HG03045 (cell line): ENCODE measurements at regions not wholly inside any gene's neighbourhood (a gene's known extent, or its start where the extent isn't known, plus 50 kb on each side); places are given as distances from the start of the nearest gene placed in this dataset.
"Not testable (repeated sequence)": the region's sequence is repeated elsewhere in the genome, so short reads cannot be mapped to it uniquely, and the experiment has no call there.

Source experiments
- ATAC-seq: cut with Tn5 transposase; IDR thresholded peaks from one replicate; pipeline ENCODE4 v1.9.1; 2021; ENCODE audit warnings: mild to moderate bottlenecking, moderate library complexity; ENCODE audit not compliant: unreplicated experiment

GRCh38 chr14:40762177-40762576 lies 844.5 kb upstream of the LRFN5 start:
- no peak for ATAC-seq

DNA sequence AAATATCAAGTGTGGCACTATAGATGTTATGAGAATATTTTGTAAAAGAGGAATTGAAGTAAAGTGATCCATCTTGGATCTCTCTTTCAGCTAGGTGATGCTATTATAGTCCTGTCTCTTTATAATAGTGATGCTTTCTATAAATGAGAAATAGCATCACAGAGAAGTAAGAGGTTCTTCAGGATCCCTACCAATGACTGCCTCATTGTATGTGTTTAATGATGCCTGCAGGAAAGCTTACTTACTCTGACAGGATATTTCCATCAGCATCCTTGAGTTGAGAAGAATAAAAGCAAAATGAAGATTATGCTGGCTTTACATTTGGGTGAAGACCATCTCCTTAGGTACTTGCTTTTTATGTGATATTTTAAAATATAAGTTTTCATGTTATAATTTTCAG lies 846.0 kb upstream of the LRFN5 start:
- ATAC-seq, result no peak

GRCh38 chr14:40758076-40758475 lies 848.6 kb upstream of the LRFN5 start:
- no peak for ATAC-seq

- no peak for ATAC-seq
These were observed 849.2 kb upstream of the LRFN5 start for GRCh38 chr14:40757376-40757950.

DNA sequence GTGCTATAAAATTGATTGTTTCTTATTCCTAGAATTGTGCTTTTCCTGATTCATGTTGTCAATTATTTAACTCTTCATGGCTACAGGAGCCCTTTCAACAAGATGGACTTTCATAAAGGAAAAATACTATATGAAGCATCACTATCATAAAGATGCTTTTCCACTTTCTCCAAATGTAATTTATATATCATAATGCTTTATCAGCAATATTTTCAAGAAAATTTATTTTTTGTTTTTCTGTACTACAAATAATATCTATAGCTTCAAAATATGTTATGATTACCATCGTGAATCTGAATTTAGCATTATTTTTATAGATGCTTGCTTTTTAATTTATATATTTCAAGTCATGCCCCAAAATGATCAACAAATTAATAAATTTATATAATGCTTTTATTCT lies 873.5 kb upstream of the LRFN5 start:
- no peak for ATAC-seq

- ATAC-seq, result no peak
These were observed 879.6 kb upstream of the LRFN5 start for GRCh38 chr14:40727107-40727506.

DNA sequence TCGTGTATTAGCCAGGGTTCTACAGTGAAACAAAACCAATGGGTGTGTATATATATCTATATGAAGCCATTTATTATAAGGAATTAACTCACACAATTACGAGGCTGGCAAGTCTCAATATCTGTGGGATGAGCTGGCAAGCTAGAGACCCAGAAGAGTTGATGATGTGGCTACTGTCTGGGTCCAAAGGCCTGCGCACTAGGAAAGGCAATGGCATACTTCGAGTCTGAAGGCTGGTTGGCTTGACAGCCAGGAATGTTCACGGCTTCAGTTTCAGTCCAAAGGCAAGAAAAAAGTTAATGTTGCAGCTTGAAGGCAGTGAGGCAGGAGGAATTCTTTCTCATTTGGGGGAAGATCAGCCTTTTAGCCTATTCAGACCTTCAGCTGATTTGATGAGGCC lies 893.3 kb upstream of the LRFN5 start:
- no peak for ATAC-seq

- no peak for ATAC-seq
These were observed 909.4 kb upstream of the LRFN5 start for GRCh38 chr14:40697231-40697630.

DNA sequence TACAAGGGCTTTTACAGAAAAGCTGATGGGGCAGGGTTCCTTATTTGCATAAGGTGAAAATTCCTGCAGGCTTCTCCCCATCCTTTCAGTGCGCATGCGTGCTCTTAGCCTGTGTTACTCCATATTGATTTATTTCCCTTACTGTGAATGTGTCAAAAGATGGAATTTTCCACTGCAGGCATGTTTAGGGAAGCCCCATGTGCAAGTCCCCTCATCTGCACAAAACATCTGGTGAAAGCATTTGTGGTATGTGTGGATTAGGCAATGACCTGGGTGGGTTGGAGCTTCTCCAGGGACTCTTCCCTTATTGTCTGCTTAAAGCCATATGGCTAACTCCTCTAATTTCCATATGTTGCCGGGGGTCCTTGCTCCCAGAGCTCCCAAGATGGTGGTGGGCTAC lies 912.7 kb upstream of the LRFN5 start:
- no peak for ATAC-seq

GRCh38 chr14:40691066-40691465 lies 915.6 kb upstream of the LRFN5 start:
- ATAC-seq, result no peak

DNA sequence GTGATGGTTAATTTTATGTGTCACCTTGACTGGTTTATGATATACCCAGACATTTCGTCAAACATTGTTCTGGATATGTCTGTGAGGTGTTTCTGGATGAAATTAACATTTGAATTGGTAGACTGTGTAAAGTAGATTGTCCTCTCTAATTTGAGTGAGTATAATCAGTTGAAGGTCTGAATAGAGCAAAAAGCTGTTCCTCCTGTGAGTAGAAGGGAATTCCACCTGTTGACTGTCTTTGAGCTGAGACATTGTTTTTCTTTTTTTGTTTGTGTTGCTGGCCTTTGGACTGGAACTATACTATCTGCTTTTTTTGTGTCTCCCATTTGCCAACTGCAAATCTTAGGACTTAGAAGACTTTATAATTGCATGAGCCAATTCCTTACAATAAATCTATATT lies 920.9 kb upstream of the LRFN5 start:
- ATAC-seq, result no peak

DNA sequence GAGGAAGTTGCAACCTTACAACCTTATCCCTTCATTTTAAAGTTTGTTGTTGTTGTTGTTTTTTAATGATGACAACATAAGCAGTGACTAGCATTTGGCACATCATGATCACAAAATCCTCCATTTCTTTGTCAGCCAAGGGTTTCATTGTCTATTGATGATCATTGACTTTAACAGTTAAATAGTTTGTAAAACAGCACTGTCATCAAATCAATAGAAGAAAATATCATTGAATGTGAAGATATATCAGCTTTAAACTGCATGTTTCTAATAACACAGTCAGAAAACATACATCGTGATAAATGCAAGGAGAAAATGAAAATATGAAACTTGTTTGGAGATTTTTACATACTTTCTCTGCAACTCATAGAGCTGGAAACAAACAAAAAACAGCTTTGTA lies 922.3 kb upstream of the LRFN5 start:
- no peak for ATAC-seq

DNA sequence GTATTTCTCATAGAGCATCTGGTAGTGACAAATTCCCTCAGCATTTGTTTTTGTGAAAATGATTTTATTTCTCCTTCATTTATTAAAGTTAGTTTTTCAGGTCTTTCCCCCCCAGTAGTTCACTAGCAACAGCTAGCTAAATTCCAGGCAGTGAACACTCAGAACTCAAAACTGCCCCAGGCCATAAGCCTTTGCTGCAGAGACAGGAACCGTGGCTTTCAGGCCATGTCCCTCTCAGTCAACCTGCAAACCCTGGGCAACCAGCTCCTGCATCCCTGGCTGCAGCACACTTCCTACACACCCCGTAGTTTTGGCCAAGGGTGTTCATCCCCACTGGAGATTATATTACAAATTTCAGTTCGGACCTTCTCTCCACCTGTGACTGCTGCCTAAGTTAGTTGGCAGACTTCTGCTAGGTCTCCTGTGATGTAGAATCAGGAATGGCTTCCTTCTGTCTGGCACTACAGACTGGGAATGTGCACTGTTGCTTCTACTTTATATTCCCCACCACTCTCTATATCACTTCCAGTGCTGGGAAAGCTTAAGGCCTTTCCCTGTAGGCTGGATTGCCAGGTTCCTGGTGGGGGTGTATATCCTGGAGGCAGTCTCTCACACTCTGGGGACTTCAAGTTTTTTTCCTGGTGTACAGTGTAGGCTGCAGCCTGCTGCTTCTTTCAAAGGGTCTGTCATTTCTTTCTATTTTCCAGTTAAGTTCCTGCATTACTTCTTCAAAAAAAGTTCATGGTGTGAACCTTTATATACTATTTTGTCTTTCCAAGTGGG lies 924.4 kb upstream of the LRFN5 start:
- no peak for ATAC-seq

- ATAC-seq, result no peak
These were observed 927.4 kb upstream of the LRFN5 start for GRCh38 chr14:40679256-40679655.

- not testable (repeated sequence) for ATAC-seq
These were observed 929.5 kb upstream of the LRFN5 start for GRCh38 chr14:40677206-40677605.

DNA sequence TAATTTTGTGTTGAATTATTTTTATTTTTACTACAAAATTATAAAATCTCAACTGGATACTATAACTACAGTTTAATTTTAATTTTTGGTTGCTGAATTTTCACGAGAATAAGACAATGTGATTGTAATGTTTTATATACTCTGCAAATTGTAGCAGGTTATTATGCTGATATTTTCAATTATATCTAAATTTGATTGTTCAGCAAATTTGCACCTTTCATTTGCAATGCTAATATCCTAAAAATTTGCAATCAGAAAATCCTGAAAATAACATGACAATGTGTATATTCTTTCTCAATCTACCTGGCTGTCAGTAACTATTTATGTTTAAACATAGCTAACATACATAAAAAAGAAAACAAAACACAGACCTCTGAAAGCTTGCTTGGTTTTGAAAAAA lies 932.2 kb upstream of the LRFN5 start:
- no peak for ATAC-seq

GRCh38 chr14:40656311-40656710 lies 950.4 kb upstream of the LRFN5 start:
- ATAC-seq, result no peak

DNA sequence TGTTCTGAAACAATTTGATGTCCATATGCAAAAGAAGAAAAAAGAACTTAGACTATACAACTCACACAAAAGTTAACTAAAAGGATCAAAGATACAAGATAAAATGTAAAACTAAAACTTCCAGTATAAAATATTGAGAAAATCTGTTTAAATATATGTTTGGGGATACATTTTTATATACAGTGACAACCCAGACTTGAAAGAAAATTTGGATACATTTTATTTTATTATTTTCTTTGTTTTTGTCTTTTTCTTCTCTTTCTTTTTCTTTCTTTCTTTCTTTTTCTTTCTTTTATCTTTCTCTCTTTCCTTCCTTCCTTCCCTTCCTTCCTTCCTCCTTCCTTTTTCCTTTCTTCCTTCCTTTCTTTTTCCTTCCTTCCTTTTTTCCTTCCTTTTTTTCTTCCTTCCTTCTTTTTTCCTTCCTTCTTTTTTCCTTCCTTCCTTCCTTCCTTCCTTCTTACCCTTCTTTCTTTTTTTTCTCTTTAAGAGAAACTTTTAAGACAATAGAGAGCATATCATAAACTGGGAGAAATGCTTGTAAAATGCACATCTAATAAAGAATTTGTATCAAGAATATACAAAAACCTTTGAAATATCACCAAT lies 954.5 kb upstream of the LRFN5 start:
- no peak for ATAC-seq

GRCh38 chr14:40630471-40630870 lies 976.2 kb upstream of the LRFN5 start:
- no peak for ATAC-seq

GRCh38 chr14:40629551-40630137 lies 977.0 kb upstream of the LRFN5 start:
- not testable (repeated sequence) for ATAC-seq

- no peak for ATAC-seq
These were observed 977.5 kb upstream of the LRFN5 start for GRCh38 chr14:40629144-40629543.

GRCh38 chr14:40623643-40624042 lies 983.0 kb upstream of the LRFN5 start:
- ATAC-seq, result no peak
